ENCODE measurements at regions not wholly inside any gene's neighbourhood (a gene's known extent, or its start where the extent isn't known, plus 50 kb on each side); places are given as distances from the start of the nearest gene placed in this dataset.

- H3K4me1 ChIP-seq = no peaks in the 10 kb centered on the region
- no peak overlapping the region for H3K27ac ChIP-seq
- ATAC-seq (no peak), DNase-seq (no peak)
- intact Hi-C loops (cut with DNase I) = no loop called here
- H3K9me3 ChIP-seq = no peaks in the 10 kb centered on the region
- H3K27me3 ChIP-seq = no peaks in the 10 kb centered on the region
- no peak overlapping the region for H3K4me3 ChIP-seq
- H3K36me3 ChIP-seq = no peaks in the 10 kb centered on the region
- no peak for TF ChIP-seq CTCF (IDR thresholded peaks at IDR 0.05)
Observed at GRCh38 chr4:57499786-57500185, 389.6 kb upstream of the IGFBP7 start.

GRCh38 chr4:57498251-57498650 lies 388.1 kb upstream of the IGFBP7 start:
- no peak overlapping the region for H3K27ac ChIP-seq
- H3K4me3 ChIP-seq = no peak overlapping the region
- H3K36me3 ChIP-seq = no peaks in the 10 kb centered on the region
- ATAC-seq = no peak
- intact Hi-C loops (cut with DNase I) = no loop called here
- no peaks in the 10 kb centered on the region for H3K4me1 ChIP-seq
- no peaks in the 10 kb centered on the region for H3K9me3 ChIP-seq
- no peak for DNase-seq
- no peaks in the 10 kb centered on the region for H3K27me3 ChIP-seq
- TF ChIP-seq CTCF (IDR thresholded peaks at IDR 0.05) = no peak

DNA sequence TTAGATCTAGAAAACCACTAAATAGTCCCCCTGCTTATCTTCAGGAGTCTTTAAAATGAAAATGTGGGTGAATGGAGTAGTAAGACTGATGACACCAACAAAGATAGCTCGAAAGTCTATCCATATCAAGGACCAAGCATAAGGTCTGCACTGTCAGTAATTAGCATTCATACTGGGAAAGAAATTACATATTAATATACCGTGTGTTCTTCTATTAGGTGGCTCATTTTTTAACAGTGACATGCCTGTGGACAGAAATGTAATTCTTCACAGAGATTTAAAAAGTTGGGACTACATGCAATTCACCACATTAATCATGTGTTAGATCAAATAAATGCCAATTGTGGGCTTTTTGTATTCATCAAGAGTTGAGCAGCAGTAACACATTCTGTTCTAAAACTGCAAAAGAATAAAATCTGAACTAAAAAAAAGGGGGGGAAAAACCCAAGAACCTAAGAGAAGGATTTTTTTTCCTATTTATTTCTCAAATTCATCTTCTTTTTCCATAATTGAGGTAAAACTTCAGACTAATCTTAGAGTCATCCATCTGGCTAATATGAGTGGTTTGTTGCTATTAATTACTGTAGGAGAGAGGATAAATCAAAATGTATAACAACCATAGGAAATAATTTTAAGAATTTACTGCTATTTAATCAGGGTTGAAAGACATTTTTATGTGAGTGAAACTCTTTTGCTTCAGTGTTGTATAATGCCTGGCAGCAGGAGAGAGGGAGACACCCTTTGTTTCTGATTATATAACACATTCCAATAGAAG lies 386.7 kb upstream of the IGFBP7 start:
- no peak for ATAC-seq
- Histone ChIP-seq H3K27ac (no peak overlapping the region), H3K9me3 (no peaks in the 10 kb centered on the region), H3K36me3 (no peaks in the 10 kb centered on the region), H3K4me3 (no peak overlapping the region), H3K4me1 (no peaks in the 10 kb centered on the region), H3K27me3 (no peaks in the 10 kb centered on the region)
- DNase-seq = no peak
- TF ChIP-seq CTCF (IDR thresholded peaks at IDR 0.05) = no peak
- intact Hi-C loops (cut with DNase I) = no loop called here

- no peak for TF ChIP-seq CTCF (IDR thresholded peaks at IDR 0.05)
Observed at GRCh38 chr4:57494821-57495220, 384.6 kb upstream of the IGFBP7 start.

DNA sequence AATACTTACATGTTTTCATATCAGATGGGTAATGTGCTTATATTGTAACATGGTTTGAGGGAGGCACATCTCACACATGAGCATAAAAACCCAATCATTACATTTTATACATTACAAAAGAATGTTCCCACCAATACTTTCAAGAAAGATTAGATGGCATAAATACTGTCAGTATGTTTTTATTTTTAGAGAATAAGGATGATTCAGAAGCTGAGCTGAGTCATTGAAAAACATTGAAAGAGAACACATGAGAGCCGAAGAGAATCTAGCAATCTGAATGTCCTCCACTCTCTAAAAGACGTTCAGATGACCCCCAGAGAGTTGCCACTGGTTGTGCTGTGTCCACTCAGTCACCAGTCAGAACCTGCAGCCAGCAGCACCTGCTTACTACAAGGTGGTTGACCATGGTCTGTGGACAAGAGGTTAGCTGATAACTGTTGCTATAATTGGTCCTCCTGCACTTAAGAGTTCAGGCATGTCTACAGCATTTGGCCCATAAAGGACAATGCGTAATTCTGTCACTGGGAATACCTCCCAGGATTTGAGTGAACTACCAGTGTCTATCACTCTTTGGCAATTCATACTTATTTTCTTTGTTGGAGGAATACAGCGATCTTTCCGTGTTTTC lies 382.2 kb upstream of the IGFBP7 start:
- Histone ChIP-seq H3K4me1 (no peaks in the 10 kb centered on the region), H3K4me3 (no peak overlapping the region), H3K27me3 (no peaks in the 10 kb centered on the region), H3K27ac (no peak overlapping the region), H3K36me3 (no peaks in the 10 kb centered on the region), H3K9me3 (no peaks in the 10 kb centered on the region)
- no peak for TF ChIP-seq CTCF (IDR thresholded peaks at IDR 0.05)
- intact Hi-C loops (cut with DNase I) = no loop called here
- DNase-seq = no peak
- no peak for ATAC-seq

More at GRCh38 chr4:57494821-57495220, 384.6 kb upstream of the IGFBP7 start:
- Histone ChIP-seq H3K4me3 (no peak overlapping the region), H3K27me3 (no peaks in the 10 kb centered on the region), H3K36me3 (no peaks in the 10 kb centered on the region), H3K27ac (no peak overlapping the region), H3K4me1 (no peaks in the 10 kb centered on the region), H3K9me3 (no peaks in the 10 kb centered on the region)
- no peak for DNase-seq
- ATAC-seq = no peak
- intact Hi-C loops (cut with DNase I) = no loop called here

Data from left lung (tissue), 4 donors.